ENCODE measurements at regions not wholly inside any gene's neighbourhood (a gene's known extent, or its start where the extent isn't known, plus 50 kb on each side); places are given as distances from the start of the nearest gene placed in this dataset.

DNA sequence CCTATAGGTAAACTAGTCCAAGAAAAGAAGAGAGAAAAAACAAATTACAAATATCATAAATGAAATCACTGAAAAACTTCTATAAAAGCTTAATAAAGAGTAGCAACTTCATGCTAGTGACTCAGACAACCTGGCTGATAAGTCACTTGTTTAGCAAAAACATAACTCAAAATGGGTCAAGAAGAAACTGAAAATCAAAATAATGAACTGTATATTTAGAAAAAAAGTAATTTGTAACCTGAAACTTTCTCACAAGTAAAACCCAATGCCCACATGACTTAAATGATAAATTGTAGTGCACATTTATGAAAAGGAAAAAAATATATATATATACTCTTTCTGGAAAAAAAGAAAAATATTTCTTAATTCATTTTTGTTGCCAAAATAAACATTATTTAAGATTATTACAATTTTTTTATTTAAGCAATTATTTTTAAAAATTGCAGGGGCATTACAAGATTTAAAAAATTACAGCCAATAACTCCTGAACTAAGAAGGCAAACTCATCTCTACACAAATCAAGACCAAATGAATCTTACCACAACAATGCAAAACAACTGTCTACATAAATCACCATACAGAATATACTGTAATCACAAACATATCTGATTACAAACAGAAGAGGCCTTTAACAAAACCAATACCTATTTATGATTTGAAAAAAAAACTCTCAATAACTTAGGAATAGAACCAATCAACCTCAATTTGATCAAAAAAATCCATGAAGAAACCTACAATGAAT, 406.3 kb downstream of the CDH7 start:
- Histone ChIP-seq H2AFZ (ENCODE audit: control insufficient read depth, low read depth, low read length) (no peak overlapping the region), H3K9ac (ENCODE audit: control insufficient read depth, insufficient read depth, low read length) (no peak overlapping the region), H3K4me3 (no peak overlapping the region), H3K9me3 (replicated peaks; ENCODE audit: control insufficient read depth, insufficient read depth, low read length) (no peaks in the 10 kb centered on the region), H3K4me2 (ENCODE audit: control insufficient read depth, insufficient read depth) (no peak overlapping the region), H3K27ac (ENCODE audit: control insufficient read depth, insufficient read depth) (no peak overlapping the region), H4K20me1 (ENCODE audit: control insufficient read depth, insufficient read depth) (no peaks in the 10 kb centered on the region), H3K27me3 (replicated peaks in 1 of 2; ENCODE audit: control insufficient read depth in 2 of 2, insufficient read depth in 2 of 2, low read length in 1 of 2) (no peaks in the 10 kb centered on the region), H3K79me2 (ENCODE audit: control insufficient read depth, insufficient read depth, low read length) (no peaks in the 10 kb centered on the region), H3K4me1 (ENCODE audit: control insufficient read depth, insufficient read depth, low read length) (no peaks in the 10 kb centered on the region), H3K36me3 (ENCODE audit: control insufficient read depth in 2 of 2, insufficient read depth in 2 of 2, low read length in 1 of 2) (no peaks in the 10 kb centered on the region)
- ChIA-PET CTCF (no interaction called here), SMC1A (ENCODE audit: uncharacterized antibody, unreplicated experiment) (no interaction called here), POLR2A (no interaction called here), RAD21 (ENCODE audit: unreplicated experiment) (no interaction called here)
- FAIRE-seq (no peak), ATAC-seq (peak; percentile 79), DNase-seq (ENCODE audit: low read depth, low spot score) (no peak)
- intact Hi-C loops (cut with micrococcal nuclease; ENCODE audit: unreplicated experiment): no loop called here
- in situ Hi-C loops (cut with MboI): no loop called here
- BruUV-seq (replicated peaks): no TSS peak
- TF ChIP-seq BACH1 (IDR thresholded peaks at IDR 0.05; ENCODE audit: borderline replicate concordance) (no peak), PAX5 (IDR thresholded peaks at IDR 0.05; ENCODE audit: borderline replicate concordance, low read depth, low read length) (no peak), EED (IDR thresholded peaks at IDR 0.05; ENCODE audit: low read depth) (no peak), STAT3 (IDR thresholded peaks at IDR 0.05; ENCODE audit: low read depth, low read length) (no peak), NKRF (conservative IDR thresholded peaks at IDR 0.05) (no peak), YY1 (IDR thresholded peaks at IDR 0.05; ENCODE audit: low read depth, low read length) (no peak), NFYB (IDR thresholded peaks at IDR 0.05; ENCODE audit: insufficient read depth, low read depth, low read length) (no peak), KLF5 (IDR thresholded peaks at IDR 0.05; ENCODE audit: partially characterized antibody) (no peak), PRDM15 (CRISPR knock-in tag; IDR thresholded peaks at IDR 0.05) (no peak), MEF2B (IDR thresholded peaks at IDR 0.05; ENCODE audit: partially characterized antibody, poor library complexity, severe bottlenecking) (peak; percentile 52), CHD1 (IDR thresholded peaks at IDR 0.05; ENCODE audit: low read depth, low read length) (no peak), WRNIP1 (IDR thresholded peaks at IDR 0.05; ENCODE audit: borderline replicate concordance, low read depth, low read length) (no peak), TCF7 (IDR thresholded peaks at IDR 0.05; ENCODE audit: borderline replicate concordance) (no peak), GABPA (IDR thresholded peaks at IDR 0.05; ENCODE audit: low read depth) (no peak), CBX5 (IDR thresholded peaks at IDR 0.05; ENCODE audit: low read depth) (no peak)
- TF ChIP-seq, protein P1, sequence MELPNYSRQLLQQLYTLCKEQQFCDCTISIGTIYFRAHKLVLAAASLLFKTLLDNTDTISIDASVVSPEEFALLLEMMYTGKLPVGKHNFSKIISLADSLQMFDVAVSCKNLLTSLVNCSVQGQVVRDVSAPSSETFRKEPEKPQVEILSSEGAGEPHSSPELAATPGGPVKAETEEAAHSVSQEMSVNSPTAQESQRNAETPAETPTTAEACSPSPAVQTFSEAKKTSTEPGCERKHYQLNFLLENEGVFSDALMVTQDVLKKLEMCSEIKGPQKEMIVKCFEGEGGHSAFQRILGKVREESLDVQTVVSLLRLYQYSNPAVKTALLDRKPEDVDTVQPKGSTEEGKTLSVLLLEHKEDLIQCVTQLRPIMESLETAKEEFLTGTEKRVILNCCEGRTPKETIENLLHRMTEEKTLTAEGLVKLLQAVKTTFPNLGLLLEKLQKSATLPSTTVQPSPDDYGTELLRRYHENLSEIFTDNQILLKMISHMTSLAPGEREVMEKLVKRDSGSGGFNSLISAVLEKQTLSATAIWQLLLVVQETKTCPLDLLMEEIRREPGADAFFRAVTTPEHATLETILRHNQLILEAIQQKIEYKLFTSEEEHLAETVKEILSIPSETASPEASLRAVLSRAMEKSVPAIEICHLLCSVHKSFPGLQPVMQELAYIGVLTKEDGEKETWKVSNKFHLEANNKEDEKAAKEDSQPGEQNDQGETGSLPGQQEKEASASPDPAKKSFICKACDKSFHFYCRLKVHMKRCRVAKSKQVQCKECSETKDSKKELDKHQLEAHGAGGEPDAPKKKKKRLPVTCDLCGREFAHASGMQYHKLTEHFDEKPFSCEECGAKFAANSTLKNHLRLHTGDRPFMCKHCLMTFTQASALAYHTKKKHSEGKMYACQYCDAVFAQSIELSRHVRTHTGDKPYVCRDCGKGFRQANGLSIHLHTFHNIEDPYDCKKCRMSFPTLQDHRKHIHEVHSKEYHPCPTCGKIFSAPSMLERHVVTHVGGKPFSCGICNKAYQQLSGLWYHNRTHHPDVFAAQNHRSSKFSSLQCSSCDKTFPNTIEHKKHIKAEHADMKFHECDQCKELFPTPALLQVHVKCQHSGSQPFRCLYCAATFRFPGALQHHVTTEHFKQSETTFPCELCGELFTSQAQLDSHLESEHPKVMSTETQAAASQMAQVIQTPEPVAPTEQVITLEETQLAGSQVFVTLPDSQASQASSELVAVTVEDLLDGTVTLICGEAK (IDR thresholded peaks at IDR 0.05; ENCODE audit: borderline replicate concordance): no peak
